OCI-LY3 (cell line): ENCODE measurements at regions not wholly inside any gene's neighbourhood (a gene's known extent, or its start where the extent isn't known, plus 50 kb on each side); places are given as distances from the start of the nearest gene placed in this dataset.

Experiments used
- H2AFZ ChIP-seq: fragments of 200-600, 300-600 bp; shearing (Covaris generic); 2 replicates; pipeline ENCODE4 v1.6.0; 2014; ENCODE audit warnings: antibody characterized with exemption, low read depth, low read length
- H3K27ac ChIP-seq: fragments of 200-600, 300-600 bp; sonication (generic); 2 replicates; pipeline ENCODE4 v1.5.1; 2014; ENCODE audit warnings: mild to moderate bottlenecking, low read length, moderate library complexity, mixed read lengths
- H3K27me3 ChIP-seq: fragments of 200-600, 300-600 bp; sonication (generic); 2 replicates; pipeline ENCODE4 v1.6.1; 2014; ENCODE audit warnings: low read depth, low read length, mixed read lengths
- H3K36me3 ChIP-seq: fragments of 200-600, 300-600 bp; sonication (generic); replicated peaks from 2 replicates; pipeline ENCODE3; 2014; ENCODE audit warnings: low read depth, low read length, mixed read lengths
- H3K4me1 ChIP-seq: fragments of 300-600, 200-600 bp; sonication (generic); 2 replicates; pipeline ENCODE4 v1.6.1; 2014; ENCODE audit warnings: low read length, mixed read lengths
- H3K4me2 ChIP-seq: fragments of 200-600, 300-600 bp; sonication (generic); 2 replicates; pipeline ENCODE4 v1.6.1; 2014; ENCODE audit warnings: low read length, mixed read lengths
- H3K4me3 ChIP-seq: fragments of 300-600, 200-600 bp; sonication (generic); 2 replicates; pipeline ENCODE4 v1.5.1; 2014; ENCODE audit warnings: antibody characterized with exemption, mild to moderate bottlenecking, low read length, moderate library complexity
- H3K79me2 ChIP-seq: fragments of 300-600, 200-600 bp; shearing (Covaris generic); 2 replicates; pipeline ENCODE4 v1.6.1; 2014; ENCODE audit warnings: mild to moderate bottlenecking, low read length, mixed read lengths
- H3K9ac ChIP-seq: fragments of 300-600, 200-600 bp; shearing (Covaris generic); 2 replicates; pipeline ENCODE4 v1.6.0; 2014; ENCODE audit warnings: mild to moderate bottlenecking, low read length, moderate library complexity
- H3K9me3 ChIP-seq: fragments of 200-600, 300-600 bp; shearing (Covaris generic); 2 replicates; pipeline ENCODE4 v1.6.1; 2014; ENCODE audit warnings: low read length, mixed read lengths; ENCODE audit not compliant: insufficient read depth
- H4K20me1 ChIP-seq: fragments of 200-600, 300-600 bp; sonication (generic); 2 replicates; pipeline ENCODE4 v1.6.1; 2016; ENCODE audit warnings: low read length, mixed read lengths; ENCODE audit not compliant: insufficient read depth
- EZH2phosphoT487 ChIP-seq: fragments of 200-600 bp; shearing (Covaris generic); IDR thresholded peaks from 2 replicates; pipeline ENCODE4 v1.6.1; 2018; ENCODE audit warnings: antibody characterized with exemption, mixed run types, low read depth
- TF ChIP-seq, protein P1 (sequence below): fragments of 200-600, 300-600 bp; sonication (generic); IDR thresholded peaks from 2 replicates; pipeline ENCODE4 v1.5.1; 2014; ENCODE audit warnings: antibody characterized with exemption, low read length, low read depth

DNA sequence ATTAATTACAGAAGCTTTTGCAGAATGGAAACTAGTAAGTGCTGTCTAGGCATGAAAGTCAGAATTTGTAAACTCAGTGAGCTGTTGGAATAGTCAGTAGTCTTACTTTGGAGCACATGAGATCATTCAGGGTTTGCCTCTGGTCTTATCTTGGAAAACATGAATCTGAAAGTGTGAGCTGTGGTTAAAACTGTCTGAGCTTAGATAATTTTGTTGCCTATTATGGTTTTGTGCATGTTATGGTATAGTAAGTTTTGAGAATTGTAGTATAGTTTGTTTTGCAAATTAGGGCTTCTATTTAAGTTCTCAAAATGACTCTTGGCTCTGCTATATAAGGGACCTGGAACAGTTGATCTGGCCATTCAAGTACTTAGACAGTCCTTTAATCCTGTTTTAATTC, 53.7 kb upstream of the TRPC4 start:
- no peaks in the 10 kb centered on the region for H3K9me3 ChIP-seq
- H4K20me1 ChIP-seq = no peaks in the 10 kb centered on the region
- H3K4me2 ChIP-seq = no peak overlapping the region
- no peaks in the 10 kb centered on the region for H3K79me2 ChIP-seq
- H2AFZ ChIP-seq = no peak overlapping the region
- H3K4me3 ChIP-seq = no peak overlapping the region
- no peak overlapping the region for H3K27ac ChIP-seq
- no peak for TF ChIP-seq EZH2phosphoT487
- no peak overlapping the region for H3K9ac ChIP-seq
- H3K36me3 ChIP-seq = no peaks in the 10 kb centered on the region
- no peaks in the 10 kb centered on the region for H3K27me3 ChIP-seq
- peaks cover 4% of the 10 kb centered on the region for H3K4me1 ChIP-seq

DNA sequence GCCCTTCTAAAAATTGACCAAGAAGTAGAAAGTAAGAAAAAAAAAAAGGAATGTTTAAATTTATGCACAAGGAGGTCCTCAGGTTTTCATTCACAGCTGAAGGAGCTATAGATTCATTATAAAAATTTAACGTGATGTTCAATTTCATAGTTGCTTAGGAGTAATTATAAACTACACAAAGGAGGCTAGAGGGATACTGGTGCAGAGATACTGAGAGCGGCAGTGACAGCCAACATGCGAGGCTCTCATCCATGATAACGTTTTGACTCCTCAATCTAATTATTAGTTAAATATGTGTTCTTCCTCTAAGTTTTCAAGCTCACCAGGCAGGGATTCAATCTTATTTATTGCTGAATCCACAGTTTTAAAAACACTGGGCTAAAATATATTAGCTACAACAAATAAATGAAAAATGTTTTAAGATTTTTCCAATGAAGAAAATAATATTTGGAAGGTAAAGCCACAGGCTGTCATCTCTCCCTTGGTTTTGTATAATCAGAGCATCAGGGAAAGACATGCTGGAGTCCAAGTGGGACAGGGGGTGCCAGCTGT, 49.8 kb upstream of the TRPC4 start:
- no peak for TF ChIP-seq EZH2phosphoT487
- TF ChIP-seq, protein P1, sequence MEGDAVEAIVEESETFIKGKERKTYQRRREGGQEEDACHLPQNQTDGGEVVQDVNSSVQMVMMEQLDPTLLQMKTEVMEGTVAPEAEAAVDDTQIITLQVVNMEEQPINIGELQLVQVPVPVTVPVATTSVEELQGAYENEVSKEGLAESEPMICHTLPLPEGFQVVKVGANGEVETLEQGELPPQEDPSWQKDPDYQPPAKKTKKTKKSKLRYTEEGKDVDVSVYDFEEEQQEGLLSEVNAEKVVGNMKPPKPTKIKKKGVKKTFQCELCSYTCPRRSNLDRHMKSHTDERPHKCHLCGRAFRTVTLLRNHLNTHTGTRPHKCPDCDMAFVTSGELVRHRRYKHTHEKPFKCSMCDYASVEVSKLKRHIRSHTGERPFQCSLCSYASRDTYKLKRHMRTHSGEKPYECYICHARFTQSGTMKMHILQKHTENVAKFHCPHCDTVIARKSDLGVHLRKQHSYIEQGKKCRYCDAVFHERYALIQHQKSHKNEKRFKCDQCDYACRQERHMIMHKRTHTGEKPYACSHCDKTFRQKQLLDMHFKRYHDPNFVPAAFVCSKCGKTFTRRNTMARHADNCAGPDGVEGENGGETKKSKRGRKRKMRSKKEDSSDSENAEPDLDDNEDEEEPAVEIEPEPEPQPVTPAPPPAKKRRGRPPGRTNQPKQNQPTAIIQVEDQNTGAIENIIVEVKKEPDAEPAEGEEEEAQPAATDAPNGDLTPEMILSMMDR = no peak
- H3K4me2 ChIP-seq = peak overlapping the region; percentile 42

More for the DNA sequence above, 49.8 kb upstream of the TRPC4 start:
- Histone ChIP-seq H2AFZ (peak overlapping the region; percentile 3; the same call in 1 of the 2 replicates), H3K9ac (no peak overlapping the region), H3K27me3 (no peaks in the 10 kb centered on the region), H3K79me2 (no peaks in the 10 kb centered on the region), H3K36me3 (no peaks in the 10 kb centered on the region), H3K4me3 (no peak overlapping the region), H3K9me3 (no peaks in the 10 kb centered on the region), H3K4me1 (peaks cover 4% of the 10 kb centered on the region), H3K27ac (no peak overlapping the region), H4K20me1 (no peaks in the 10 kb centered on the region)
